ENCODE measurements at regions not wholly inside any gene's neighbourhood (a gene's known extent, or its start where the extent isn't known, plus 50 kb on each side); places are given as distances from the start of the nearest gene placed in this dataset.
A peak's percentile ranks its signal among the peaks of the same experiment; 100 is the strongest.

GRCh38 chr7:18262058-18262457, 233.5 kb upstream of the HDAC9 start:
- DNase-seq: peak; percentile 4

DNA sequence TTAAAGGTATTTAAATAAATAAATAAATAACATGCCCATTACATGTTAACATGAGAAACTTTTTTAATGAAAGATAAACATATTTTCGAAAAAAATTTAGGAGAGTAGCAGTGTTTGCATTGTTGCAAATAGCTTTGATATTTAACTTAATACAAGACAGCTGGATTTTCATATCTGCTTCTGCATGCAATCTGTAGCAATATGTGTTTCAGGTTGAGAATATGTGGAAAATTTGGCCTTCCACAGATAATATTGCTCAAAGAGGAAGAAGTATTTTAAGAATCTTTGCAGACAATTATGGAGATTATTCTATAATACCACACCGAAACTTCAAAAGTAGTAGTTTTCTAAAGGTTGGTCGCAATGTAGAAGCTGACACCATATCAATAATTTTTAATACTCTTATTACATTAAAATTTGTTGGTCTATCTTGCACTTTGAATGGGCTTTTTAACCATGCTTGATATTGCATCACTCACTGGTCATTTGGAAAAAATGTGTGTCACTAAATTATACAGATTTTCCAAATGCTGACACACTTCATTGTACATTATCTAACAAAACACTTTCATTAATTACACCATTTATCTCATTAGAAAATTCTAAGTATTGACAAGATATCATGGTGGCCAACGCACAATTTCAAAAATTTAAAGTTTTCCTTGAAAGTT, 229.8 kb upstream of the HDAC9 start:
- DNase-seq: no peak

DNA sequence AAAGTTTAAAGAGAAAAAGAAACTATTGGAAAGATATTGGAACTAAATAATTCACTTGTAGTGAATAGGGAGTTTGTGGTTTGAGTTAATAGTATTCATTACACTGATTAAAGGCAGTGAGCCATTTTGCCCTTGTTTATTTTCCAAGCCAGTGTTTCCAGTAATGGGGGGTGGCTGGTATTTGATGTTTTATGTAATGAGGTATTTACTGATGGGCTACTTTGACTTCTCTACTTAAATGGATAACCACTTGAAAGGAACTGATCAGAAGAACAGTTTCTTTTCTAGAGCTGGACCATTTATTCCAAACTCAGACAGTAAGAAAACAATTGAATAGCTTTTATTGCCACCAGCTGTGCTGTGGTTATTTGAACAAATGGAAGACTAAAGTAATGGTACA, 227.0 kb upstream of the HDAC9 start:
- DNase-seq: no peak

DNA sequence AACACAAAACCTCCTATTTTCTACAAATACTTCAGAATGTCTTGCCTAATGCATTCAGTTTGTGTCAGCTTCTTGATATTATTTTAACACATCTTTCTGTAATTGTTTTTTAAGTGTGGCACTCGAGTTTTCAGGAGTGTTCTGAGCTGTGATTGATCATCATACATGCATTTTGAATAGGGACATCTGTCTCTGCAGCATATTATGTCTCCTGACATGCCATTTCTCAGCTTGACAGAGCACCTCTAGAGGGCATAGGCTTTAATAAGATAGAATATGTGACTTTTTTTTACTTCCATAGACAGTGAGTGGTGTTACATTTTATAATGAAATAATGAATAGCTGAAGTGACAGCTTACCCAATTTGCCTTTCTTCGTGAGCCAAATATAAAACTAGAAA, 219.2 kb upstream of the HDAC9 start:
- no peak for DNase-seq

- DNase-seq: no peak
Measured at GRCh38 chr7:18278316-18278715, 217.2 kb upstream of the HDAC9 start.

- no peak for DNase-seq
Measured at GRCh38 chr7:18283045-18283444, 212.5 kb upstream of the HDAC9 start.

GRCh38 chr7:18287482-18287881, 208.1 kb upstream of the HDAC9 start:
- no peak for DNase-seq

- no peak for DNase-seq
Measured at GRCh38 chr7:18288322-18289037, 207.1 kb upstream of the HDAC9 start.

DNA sequence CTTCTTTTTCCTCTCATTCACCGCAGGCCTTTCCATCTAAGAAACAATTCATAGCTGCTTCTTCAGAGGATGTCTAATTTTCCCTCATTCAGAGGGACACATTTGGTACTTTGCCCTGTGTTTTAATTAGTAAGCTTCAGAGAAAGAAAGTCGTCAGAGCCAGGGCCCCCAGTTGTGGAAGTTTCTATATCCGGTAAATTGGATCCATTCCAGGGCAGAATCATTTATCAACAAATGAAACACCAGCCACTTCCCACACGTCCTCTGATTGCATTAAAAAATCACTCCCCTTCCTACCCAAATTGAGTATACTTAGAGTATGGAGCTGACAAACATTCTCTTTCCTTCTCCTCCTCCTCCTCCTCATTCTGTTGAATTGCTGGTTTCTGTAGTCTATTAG, 205.8 kb upstream of the HDAC9 start:
- peak; percentile 23 for DNase-seq

GRCh38 chr7:18290223-18290622, 205.3 kb upstream of the HDAC9 start:
- DNase-seq: no peak

GRCh38 chr7:18290865-18291264, 204.7 kb upstream of the HDAC9 start:
- no peak for DNase-seq

DNA sequence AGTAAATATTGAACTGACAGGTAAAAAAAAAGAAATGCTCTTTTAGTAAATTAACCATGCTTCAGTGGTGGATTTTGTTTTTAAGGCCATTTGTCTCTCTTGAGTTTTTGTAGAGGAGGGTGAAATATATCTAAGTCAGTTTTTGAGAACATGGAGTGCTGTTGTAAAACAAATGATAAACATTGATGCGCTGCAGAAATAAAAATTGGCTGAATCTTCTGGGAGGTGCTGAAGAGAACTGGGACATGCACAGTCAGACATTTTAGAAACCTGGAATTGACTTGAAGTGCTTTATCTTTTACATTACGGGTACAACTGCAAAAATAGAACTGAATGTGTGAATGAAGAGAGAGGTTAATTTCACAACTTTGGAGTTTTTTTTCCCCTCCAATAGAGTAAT, 203.0 kb upstream of the HDAC9 start:
- DNase-seq: no peak

- no peak for DNase-seq
Measured at GRCh38 chr7:18293759-18294158, 201.8 kb upstream of the HDAC9 start.

GRCh38 chr7:18294411-18294810, 201.1 kb upstream of the HDAC9 start:
- no peak for DNase-seq

GRCh38 chr7:18295781-18296423, 199.6 kb upstream of the HDAC9 start:
- no peak for DNase-seq

DNA sequence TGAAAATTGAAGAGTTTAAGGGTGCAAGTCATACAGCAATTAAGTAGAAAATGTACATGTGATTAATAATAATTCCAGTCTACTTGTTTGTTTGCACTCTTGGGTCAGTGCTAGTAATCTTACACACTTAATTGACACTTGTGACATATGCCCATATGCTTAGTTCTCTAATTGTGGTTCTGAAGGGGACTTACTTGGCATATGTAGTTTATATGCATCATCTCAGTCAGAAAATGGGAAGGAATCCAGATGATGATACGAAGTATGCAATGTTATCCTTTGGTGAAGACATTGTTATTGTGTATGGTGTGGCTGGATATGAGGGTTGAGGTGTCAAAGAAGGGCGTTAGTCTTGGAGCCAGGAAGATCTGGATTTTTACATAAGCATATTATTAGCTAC, 193.5 kb upstream of the HDAC9 start:
- no peak for DNase-seq

DNA sequence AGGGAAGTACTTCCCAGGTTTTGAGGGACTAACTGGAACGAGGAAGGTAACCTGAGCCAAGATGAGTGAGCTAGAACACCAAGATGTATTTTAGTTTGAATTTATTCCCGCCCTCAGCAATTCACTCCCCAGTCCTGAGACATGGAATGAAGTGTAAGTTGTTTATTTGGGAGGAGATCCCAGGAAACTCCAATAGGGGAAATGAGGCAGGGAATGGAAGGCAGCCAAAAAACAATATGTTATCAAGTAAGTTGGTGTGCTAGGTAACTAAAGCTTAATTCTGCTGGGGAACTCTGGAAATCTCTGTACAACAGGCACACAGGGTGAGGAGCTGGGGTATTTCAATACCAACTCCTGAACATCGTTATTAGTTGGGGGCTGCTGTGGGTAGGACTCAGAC, 189.7 kb upstream of the HDAC9 start:
- DNase-seq: no peak

GRCh38 chr7:18306696-18307095, 188.9 kb upstream of the HDAC9 start:
- DNase-seq: no peak

- DNase-seq: no peak
Measured at GRCh38 chr7:18308938-18309337, 186.6 kb upstream of the HDAC9 start.

DNA sequence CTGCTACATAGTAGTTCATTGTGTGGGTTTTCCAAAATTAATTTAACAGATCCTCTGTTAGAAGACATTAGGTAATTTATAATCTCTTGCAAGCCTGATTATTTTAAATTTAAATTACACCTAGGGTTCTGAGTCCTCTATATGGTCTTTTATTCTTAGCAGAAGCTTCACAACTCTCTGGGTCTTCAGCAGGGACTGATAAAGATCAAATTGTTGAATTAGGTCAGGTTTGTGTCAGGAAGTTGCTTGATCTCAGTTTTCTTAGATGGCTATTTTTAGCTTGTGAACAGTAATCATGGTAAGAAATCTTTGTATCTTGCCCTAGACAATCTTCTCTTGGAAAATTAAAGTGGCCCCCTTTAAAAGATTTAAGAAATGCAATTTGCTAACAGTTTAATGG, 183.1 kb upstream of the HDAC9 start:
- DNase-seq: no peak

DNA sequence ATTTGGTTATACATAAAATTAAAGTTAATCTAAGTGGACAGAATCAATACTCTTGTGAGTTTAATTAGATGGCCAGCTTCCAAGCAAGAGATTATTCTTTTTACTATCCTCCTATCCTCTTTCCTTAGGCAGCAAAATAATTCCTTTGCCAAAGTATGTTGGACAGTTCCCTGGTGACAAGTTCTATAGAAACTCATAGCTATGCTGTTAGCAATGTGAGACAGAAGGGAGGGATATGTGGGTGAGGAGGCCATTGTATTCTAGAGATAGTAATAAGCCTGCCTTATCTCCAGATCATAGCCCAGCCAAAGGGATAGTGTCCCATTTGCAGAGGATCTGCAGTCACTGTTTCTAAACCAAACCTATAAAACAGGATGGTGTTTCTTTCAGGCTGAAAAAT, 181.6 kb upstream of the HDAC9 start:
- DNase-seq: no peak

DNA sequence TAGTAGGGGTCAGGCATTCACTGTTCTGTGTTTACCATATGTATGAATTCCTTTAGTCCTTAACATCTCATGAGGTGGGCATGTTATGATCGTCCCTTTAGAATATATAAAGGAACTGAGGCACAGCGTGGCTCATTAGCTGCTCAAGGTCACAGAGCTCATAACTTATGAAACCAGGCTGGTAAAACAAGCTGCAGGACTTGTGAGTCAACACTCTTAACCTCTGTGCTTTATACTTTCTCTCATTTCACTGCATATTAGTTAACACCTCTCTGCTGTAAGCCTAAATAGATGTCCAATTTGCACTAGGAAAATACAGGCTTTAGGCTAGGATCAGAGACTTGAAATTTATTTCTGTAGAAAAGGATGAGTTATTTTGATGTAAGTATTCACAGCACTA, 180.3 kb upstream of the HDAC9 start:
- DNase-seq: no peak

DNA sequence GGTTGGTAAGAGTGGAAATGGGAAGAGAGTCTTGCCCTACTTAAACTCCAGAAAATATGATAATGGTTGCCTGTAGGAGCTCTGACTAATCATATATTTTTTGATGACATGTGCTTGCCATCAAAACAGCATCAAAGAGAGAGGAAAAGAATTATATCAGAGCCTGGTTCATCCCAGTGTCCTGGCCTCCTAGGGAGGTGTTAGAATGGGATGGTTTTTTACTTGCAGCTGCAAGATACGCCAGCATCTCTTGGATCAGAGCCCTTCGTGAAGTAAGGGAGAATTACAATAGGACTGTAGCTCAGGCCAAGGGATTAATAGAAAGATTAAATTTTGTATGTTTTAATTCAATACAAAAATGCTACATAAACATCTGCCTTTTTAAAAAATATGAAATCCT, 177.6 kb upstream of the HDAC9 start:
- DNase-seq: no peak

DNA sequence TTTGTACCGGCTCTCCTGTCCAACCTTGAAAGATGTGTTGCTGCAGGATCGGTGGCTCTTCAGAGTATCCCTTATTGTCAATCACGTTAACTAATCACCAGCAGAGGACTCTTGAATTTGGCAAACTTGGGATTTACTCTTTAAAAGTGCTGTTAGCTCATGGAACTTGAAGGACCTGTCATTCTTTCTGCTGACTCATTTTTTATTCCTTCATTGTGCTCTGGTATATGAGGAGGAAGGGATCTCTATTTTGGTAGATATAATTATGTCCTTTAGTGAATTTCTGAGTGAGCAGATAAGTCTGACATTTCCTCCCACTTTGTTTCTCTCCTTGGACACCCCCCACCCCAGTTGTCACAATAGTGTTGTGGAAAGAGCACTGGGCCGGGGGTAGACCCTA, 175.1 kb upstream of the HDAC9 start:
- no peak for DNase-seq

Measured in COR-L47 (cell line).